ENCODE measurements at regions not wholly inside any gene's neighbourhood (a gene's known extent, or its start where the extent isn't known, plus 50 kb on each side); places are given as distances from the start of the nearest gene placed in this dataset.

- no peak for TF ChIP-seq POLR2A (IDR thresholded peaks at IDR 0.05)
- no peak for TF ChIP-seq CTCF (IDR thresholded peaks at IDR 0.05)
These were observed 693.2 kb downstream of the KCNJ3 start for GRCh38 chr2:155391613-155392130.

Data from Peyer's patch (tissue), 4 donors.